ENCODE measurements at regions not wholly inside any gene's neighbourhood (a gene's known extent, or its start where the extent isn't known, plus 50 kb on each side); places are given as distances from the start of the nearest gene placed in this dataset.

GRCh38 chr12:58732894-58733293, 187.4 kb downstream of the LRIG3 start:
- no peak overlapping the region for H3K4me3 ChIP-seq (replicated peaks; ENCODE audit: insufficient read depth, low read length)
- H3K27ac ChIP-seq (replicated peaks): no peak overlapping the region
- TF ChIP-seq REST (IDR thresholded peaks at IDR 0.05; ENCODE audit: insufficient replicate concordance, low read depth): no peak
- no peak for TF ChIP-seq POLR2AphosphoS5 (IDR thresholded peaks at IDR 0.05; ENCODE audit: low read depth)
- TF ChIP-seq GABPA (IDR thresholded peaks at IDR 0.05; ENCODE audit: low read depth): no peak
- TF ChIP-seq SPI1 (IDR thresholded peaks at IDR 0.05; ENCODE audit: borderline replicate concordance, low read depth): no peak
- no peak for TF ChIP-seq CTCF (IDR thresholded peaks at IDR 0.05; ENCODE audit: insufficient read depth, low read length)
- no peak for DNase-seq (ENCODE audit: low read depth in 1 of 2, low spot score in 1 of 2)
- no peaks in the 10 kb centered on the region for H3K27me3 ChIP-seq (ENCODE audit: insufficient read depth, poor library complexity, severe bottlenecking)

- no peaks in the 10 kb centered on the region for H3K27me3 ChIP-seq (ENCODE audit: insufficient read depth, poor library complexity, severe bottlenecking)
- no peak overlapping the region for H3K27ac ChIP-seq (replicated peaks)
- H3K4me3 ChIP-seq (replicated peaks; ENCODE audit: insufficient read depth, low read length): no peak overlapping the region
- DNase-seq (ENCODE audit: low read depth in 1 of 2, low spot score in 1 of 2): no peak
- TF ChIP-seq REST (IDR thresholded peaks at IDR 0.05; ENCODE audit: insufficient replicate concordance, low read depth): no peak
Measured at GRCh38 chr12:58741226-58741625, 179.1 kb downstream of the LRIG3 start.

GRCh38 chr12:58745348-58746125, 174.8 kb downstream of the LRIG3 start:
- no peak overlapping the region for H3K27ac ChIP-seq (replicated peaks)

More at GRCh38 chr12:58745348-58746125, 174.8 kb downstream of the LRIG3 start:
- TF ChIP-seq SPI1 (IDR thresholded peaks at IDR 0.05; ENCODE audit: borderline replicate concordance, low read depth): no peak
- TF ChIP-seq CTCF (IDR thresholded peaks at IDR 0.05; ENCODE audit: insufficient read depth, low read length): no peak
- TF ChIP-seq GABPA (IDR thresholded peaks at IDR 0.05; ENCODE audit: low read depth): no peak
- TF ChIP-seq REST (IDR thresholded peaks at IDR 0.05; ENCODE audit: insufficient replicate concordance, low read depth): no peak
- no peak for TF ChIP-seq POLR2AphosphoS5 (IDR thresholded peaks at IDR 0.05; ENCODE audit: low read depth)
- DNase-seq (ENCODE audit: low read depth in 1 of 2, low spot score in 1 of 2): no peak
- Histone ChIP-seq H3K4me3 (replicated peaks; ENCODE audit: insufficient read depth, low read length) (no peak overlapping the region), H3K27me3 (ENCODE audit: insufficient read depth, poor library complexity, severe bottlenecking) (no peaks in the 10 kb centered on the region)

Measured in HL-60 (cell line).